SK-N-SH (cell line): ENCODE measurements at regions not wholly inside any gene's neighbourhood (a gene's known extent, or its start where the extent isn't known, plus 50 kb on each side); places are given as distances from the start of the nearest gene placed in this dataset.

Source experiments
- CTCF ChIA-PET: fragments of 300-600, 350-600 bp; formaldehyde crosslinking; extraction: SDS; loops from one replicate; lab custom pipeline; 2021; lab: Yijun Ruan, JAX
- POLR2A ChIA-PET: fragments of 350-600 bp; sonication (Branson Sonifier 250); formaldehyde crosslinking; extraction: SDS; loops from one replicate; lab custom pipeline; 2020; ENCODE audit warnings: antibody characterized with exemption, inconsistent platforms; lab: Yijun Ruan, JAX
- DNase-seq: peaks from one replicate; pipeline ENCODE4 v3.0.0; 2012
- H2AFZ ChIP-seq: fragments of 200-600 bp; sonication (generic); 2 replicates; pipeline ENCODE4 v1.8.1; 2016; ENCODE audit warnings: antibody characterized with exemption, mild to moderate bottlenecking, low read depth
- H3F3A ChIP-seq: fragments of 200-600 bp; sonication (generic); replicated peaks from 2 replicates; pipeline ENCODE3; 2016; ENCODE audit warnings: antibody characterized with exemption, mild to moderate bottlenecking; ENCODE audit not compliant: insufficient read depth
- H3K27ac ChIP-seq, 2 experiments: fragments of 200-500 bp in 1 of 2; fragments of 200-600 bp in 1 of 2; sonication (Bioruptor generic) in 1 of 2; sonication (generic), shearing (Covaris generic) in 1 of 2; 2 replicates each; pipeline versions ENCODE4 v1.5.1 to v1.6.1; 2014 to 2016; ENCODE audit warnings: low read depth in 2 of 2, inconsistent platforms in 1 of 2, low read length in 1 of 2, mild to moderate bottlenecking in 1 of 2, mixed read lengths in 1 of 2
- H3K27me3 ChIP-seq: fragments of 200-600 bp; sonication (generic), shearing (Covaris generic); 2 replicates; pipeline ENCODE4 v1.6.1; 2016; ENCODE audit warnings: mixed run types; ENCODE audit not compliant: insufficient read depth
- H3K36me3 ChIP-seq, 2 experiments: fragments of 200-500 bp in 1 of 2; fragments of 200-600 bp in 1 of 2; sonication (Bioruptor generic) in 1 of 2; sonication (generic) in 1 of 2; replicated peaks in 1 of 2; 2 replicates each; pipeline versions ENCODE3 to v1.5.1; 2014 to 2016; ENCODE audit warnings: low read length in 1 of 2, mild to moderate bottlenecking in 1 of 2; ENCODE audit not compliant: insufficient read depth in 2 of 2, control insufficient read depth in 1 of 2
- H3K4me1 ChIP-seq, 2 experiments: fragments of 200-500 bp in 1 of 2; fragments of 200-600 bp in 1 of 2; sonication (Bioruptor generic) in 1 of 2; sonication (generic), shearing (Covaris generic) in 1 of 2; 2 replicates each; pipeline versions ENCODE4 v1.5.1 to v1.6.1; 2014 to 2016; ENCODE audit warnings: low read depth in 1 of 2, low read length in 1 of 2, mixed run types in 1 of 2; ENCODE audit not compliant: insufficient read depth in 2 of 2, control insufficient read depth in 1 of 2
- H3K4me2 ChIP-seq: fragments of 200-600 bp; sonication (generic), shearing (Covaris generic); 2 replicates; pipeline ENCODE4 v1.6.1; 2017; ENCODE audit warnings: mixed run types
- H3K4me3 ChIP-seq, 2 experiments: fragments of 200-500 bp in 1 of 2; fragments of 200-600 bp in 1 of 2; sonication (Bioruptor generic) in 1 of 2; sonication (generic), shearing (Covaris generic) in 1 of 2; 2 replicates each; pipeline versions ENCODE4 v1.5.1 to v1.8.1; 2014 to 2016; ENCODE audit warnings: low read depth in 2 of 2, inconsistent platforms in 1 of 2, low read length in 1 of 2, mild to moderate bottlenecking in 1 of 2, mixed read lengths in 1 of 2, moderate library complexity in 1 of 2
- H3K79me2 ChIP-seq: fragments of 200-600 bp; sonication (generic); 2 replicates; pipeline ENCODE4 v1.8.1; 2017; ENCODE audit warnings: mild to moderate bottlenecking; ENCODE audit not compliant: insufficient read depth
- H3K9ac ChIP-seq: fragments of 200-600 bp; sonication (generic); 2 replicates; pipeline ENCODE4 v1.6.1; 2017; ENCODE audit warnings: mixed run types
- H3K9me2 ChIP-seq: fragments of 200-600 bp; sonication (generic); 2 replicates; pipeline ENCODE4 v1.6.1; 2017; ENCODE audit warnings: mixed run types
- H3K9me3 ChIP-seq: fragments of 200-600 bp; sonication (generic); 2 replicates; pipeline ENCODE4 v1.6.1; 2017; ENCODE audit warnings: mixed run types, mild to moderate bottlenecking, moderate library complexity
- H4K20me1 ChIP-seq: fragments of 200-600 bp; sonication (generic); 2 replicates; pipeline ENCODE4 v1.6.1; 2017; ENCODE audit warnings: mild to moderate bottlenecking, mixed run types; ENCODE audit not compliant: insufficient read depth
- EP300 ChIP-seq, 2 experiments: IDR thresholded peaks; 2 replicates each; pipeline versions ENCODE4 v1.4.0 to v1.6.1; 2012; ENCODE audit warnings: borderline replicate concordance in 1 of 2, low read depth in 1 of 2, low read length in 1 of 2
- FOXJ3 ChIP-seq: sonication (generic); formaldehyde crosslinking; IDR thresholded peaks from 2 replicates; pipeline ENCODE4 v1.5.1; 2020; ENCODE audit warnings: mild to moderate bottlenecking, missing genetic modification reagents
- GABPA ChIP-seq: IDR thresholded peaks from 2 replicates; pipeline ENCODE4 v1.4.0; 2012; ENCODE audit warnings: low read depth, mild to moderate bottlenecking
- GATA2 ChIP-seq: sonication (generic); formaldehyde crosslinking; IDR thresholded peaks from 2 replicates; pipeline ENCODE4 v1.5.0; 2020; ENCODE audit warnings: mild to moderate bottlenecking, missing genetic modification reagents
- MXI1 ChIP-seq: IDR thresholded peaks from 2 replicates; pipeline ENCODE4 v1.6.1; 2012; ENCODE audit warnings: mild to moderate bottlenecking, low read depth, low read length, improper control_type of control experiment
- RCOR1 ChIP-seq: fragments of 150-350 bp; IDR thresholded peaks from 2 replicates; pipeline ENCODE4 v1.6.1; 2017; ENCODE audit warnings: antibody characterized with exemption, low read length
- TEAD4 ChIP-seq: IDR thresholded peaks from 2 replicates; pipeline ENCODE4 v1.4.0; 2012; ENCODE audit warnings: mild to moderate bottlenecking, borderline replicate concordance; ENCODE audit not compliant: insufficient read depth
- WGBS: methylation state at CpG from one replicate; pipeline ENCODE4 v1.1.6; 2017; ENCODE audit warnings: low lambda C conversion rate; 5-methylcytosine and 5-hydroxymethylcytosine counted together
- TF ChIP-seq, protein P1 (sequence below): fragments of 150-350 bp; IDR thresholded peaks from 2 replicates; pipeline ENCODE4 v1.6.1; 2017; ENCODE audit warnings: antibody characterized with exemption, low read length, low read depth, borderline replicate concordance

DNA sequence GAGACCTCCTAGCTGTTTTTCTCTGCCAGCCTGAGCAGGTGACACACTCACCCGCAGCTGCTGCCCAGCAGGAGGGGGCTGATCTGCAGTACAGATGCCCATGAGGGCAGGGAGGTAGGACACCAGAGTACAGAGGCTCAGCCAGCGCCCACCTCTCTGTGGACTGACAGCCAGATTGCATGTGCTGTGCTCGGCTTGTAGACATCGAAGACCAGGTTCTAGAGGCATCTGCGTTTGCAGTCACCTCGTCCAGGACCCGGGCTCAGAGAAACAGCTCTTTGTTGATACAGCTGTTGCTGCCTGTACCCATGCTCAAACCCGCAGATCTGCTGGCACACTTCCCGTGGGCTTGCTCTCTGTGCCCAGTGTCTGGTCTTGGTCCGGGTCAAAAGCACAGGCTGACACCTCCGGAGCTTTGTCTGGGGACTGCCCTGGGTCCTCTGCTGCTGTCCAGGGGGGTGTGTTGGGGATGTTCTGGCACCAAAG, 224.7 kb downstream of the GLRX3 start:
- no peak overlapping the region for H3K4me3 ChIP-seq
- no peaks in the 10 kb centered on the region for H3F3A ChIP-seq
- no peaks in the 10 kb centered on the region for H3K9me2 ChIP-seq
- H3K36me3 ChIP-seq, result no peaks in the 10 kb centered on the region
- H3K79me2 ChIP-seq, result no peaks in the 10 kb centered on the region
- H3K4me1 ChIP-seq, result peaks cover 0 to 47% of the 10 kb centered on the region in 2 experiments; a peak in 2 of 4 replicates
- peak; percentile 46; the same call in 1 of the 2 replicates for TF ChIP-seq MXI1
- TF ChIP-seq, protein P1, sequence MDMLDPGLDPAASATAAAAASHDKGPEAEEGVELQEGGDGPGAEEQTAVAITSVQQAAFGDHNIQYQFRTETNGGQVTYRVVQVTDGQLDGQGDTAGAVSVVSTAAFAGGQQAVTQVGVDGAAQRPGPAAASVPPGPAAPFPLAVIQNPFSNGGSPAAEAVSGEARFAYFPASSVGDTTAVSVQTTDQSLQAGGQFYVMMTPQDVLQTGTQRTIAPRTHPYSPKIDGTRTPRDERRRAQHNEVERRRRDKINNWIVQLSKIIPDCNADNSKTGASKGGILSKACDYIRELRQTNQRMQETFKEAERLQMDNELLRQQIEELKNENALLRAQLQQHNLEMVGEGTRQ, result no peak
- TF ChIP-seq RCOR1, result peak; percentile 54
- peak in 1 of 2 experiments; percentile 60; a peak in 2 of 4 replicates for TF ChIP-seq EP300 (IDR thresholded peaks at IDR 0.05; ENCODE audit: borderline replicate concordance in 1 of 2, low read depth in 1 of 2, low read length in 1 of 2)
- TF ChIP-seq GATA2, result peak; percentile 31; the same call in 1 of the 2 replicates
- TF ChIP-seq FOXJ3, result peak; percentile 91
- no peak for TF ChIP-seq GABPA
- no peaks in the 10 kb centered on the region for H3K9me3 ChIP-seq
- ChIA-PET POLR2A (no interaction called here), CTCF (interaction anchor here (0.9 to 2.3 kb wide), 6 partner anchors 9 to 171 kb away, joined by 4 to 14 read pairs (median 4); no protein-coding TSS in a partner anchor)
- peak overlapping the region in 1 of 2 experiments; percentile 90; a peak in 2 of 4 replicates for H3K27ac ChIP-seq
- no peaks in the 10 kb centered on the region for H4K20me1 ChIP-seq
- peak; percentile 84 for DNase-seq
- H3K27me3 ChIP-seq, result no peaks in the 10 kb centered on the region
- H3K4me2 ChIP-seq, result no peak overlapping the region
- H2AFZ ChIP-seq, result no peak overlapping the region
- H3K9ac ChIP-seq, result no peak overlapping the region
- 0% methylated on average over 3 of the region's 11 CpGs for WGBS

DNA sequence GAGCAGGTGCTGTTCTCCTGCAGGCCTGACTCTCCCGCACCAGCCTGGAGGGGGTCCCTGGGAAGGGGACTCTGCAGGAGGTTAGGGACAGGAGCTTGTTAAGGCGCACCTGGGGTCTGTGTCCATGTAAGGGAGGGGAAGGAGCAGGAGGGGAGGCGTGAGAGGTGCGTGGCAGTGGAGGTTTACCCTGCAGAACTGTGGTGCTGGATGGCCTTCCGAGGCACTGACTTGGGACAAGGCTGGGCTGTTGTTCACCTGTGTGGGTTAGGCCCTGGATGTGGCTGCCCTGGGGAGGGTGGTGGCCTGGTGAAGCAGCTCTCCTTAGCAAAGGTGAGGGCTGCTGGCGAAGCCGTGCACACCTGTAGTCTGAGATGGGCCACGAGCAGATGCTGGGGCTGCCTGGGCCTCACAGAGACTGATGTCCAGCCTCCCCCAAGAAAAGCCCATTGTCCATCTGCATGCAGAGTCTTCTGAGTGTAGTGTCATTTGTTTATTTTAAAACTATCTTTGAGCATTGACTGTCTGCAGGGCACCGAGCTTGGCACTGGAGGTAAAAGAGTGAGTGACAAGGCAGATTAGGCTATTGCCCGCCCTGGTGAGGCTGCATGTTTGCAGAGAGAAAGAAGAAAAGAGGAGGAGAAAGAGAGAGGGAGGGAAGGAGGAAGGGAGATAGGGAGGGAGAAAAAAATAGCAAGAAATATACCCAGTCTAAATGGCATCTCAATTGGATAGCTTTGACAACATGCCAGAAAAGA, 225.3 kb downstream of the GLRX3 start:
- H3K9me3 ChIP-seq, result no peaks in the 10 kb centered on the region
- 15% methylated on average over 10 of the region's 10 CpGs for WGBS
- no peaks in the 10 kb centered on the region for H3K27me3 ChIP-seq
- no peaks in the 10 kb centered on the region for H3K36me3 ChIP-seq
- POLR2A ChIA-PET, result no interaction called here
- H3K27ac ChIP-seq, result peak overlapping the region in 1 of 2 experiments; percentile 90; a peak in 2 of 4 replicates
- H3K4me2 ChIP-seq, result no peak overlapping the region
- H4K20me1 ChIP-seq, result no peaks in the 10 kb centered on the region
- H3K4me3 ChIP-seq, result no peak overlapping the region
- H3K9me2 ChIP-seq, result no peaks in the 10 kb centered on the region
- TF ChIP-seq, protein P1, result no peak
- 0 out of 4 replicates have a peak, but pooled peaks of 1 of the 2 experiments have one; percentile 1 for TF ChIP-seq EP300 (IDR thresholded peaks at IDR 0.05; ENCODE audit: borderline replicate concordance in 1 of 2, low read depth in 1 of 2, low read length in 1 of 2)
- TF ChIP-seq TEAD4, result no peak
- TF ChIP-seq, all 33 proteins: peak for 1
- CTCF ChIA-PET, result interaction anchor here (0.6 to 2.3 kb wide), 15 partner anchors 10 to 1513 kb away, joined by 3 to 14 read pairs (median 4); no protein-coding TSS in a partner anchor
- Histone ChIP-seq H3K9ac (no peak overlapping the region), H3K4me1 (peaks cover 0 to 47% of the 10 kb centered on the region in 2 experiments; a peak in 2 of 4 replicates), H2AFZ (no peak overlapping the region), H3F3A (no peaks in the 10 kb centered on the region), H3K79me2 (no peaks in the 10 kb centered on the region)
- no peak for DNase-seq
